ENCODE measurements at regions not wholly inside any gene's neighbourhood (a gene's known extent, or its start where the extent isn't known, plus 50 kb on each side); places are given as distances from the start of the nearest gene placed in this dataset.
A peak's percentile ranks its signal among the peaks of the same experiment; 100 is the strongest.

- Histone ChIP-seq H3K9me2 (replicated peaks; ENCODE audit: low read length) (no peaks in the 10 kb centered on the region), H3K27me3 (ENCODE audit: low read length) (no peaks in the 10 kb centered on the region), H3K36me3 (ENCODE audit: low read depth, low read length) (no peaks in the 10 kb centered on the region), H3F3A (ENCODE audit: low read length, unreplicated experiment) (no peaks in the 10 kb centered on the region), H3K4me3 (ENCODE audit: low read length) (peak overlapping the region; percentile 96), H2AFZ (ENCODE audit: low read length) (peak overlapping the region; percentile 67), H3K9ac (ENCODE audit: low read length) (peak overlapping the region; percentile 97), H3K27ac (ENCODE audit: low read length) (no peak overlapping the region), H3K4me2 (ENCODE audit: low read length) (peak overlapping the region; percentile 97), H3K9me3 (ENCODE audit: low read length) (no peaks in the 10 kb centered on the region), H3K4me1 (ENCODE audit: insufficient read depth, low read length) (peaks cover 5% of the 10 kb centered on the region; the same call in 1 of the 2 replicates), H3K79me2 (ENCODE audit: low read length) (peaks cover 50% of the 10 kb centered on the region), H4K20me1 (ENCODE audit: low read length) (peaks cover 17% of the 10 kb centered on the region; the same call in 1 of the 2 replicates)
- CTCF ChIA-PET = interaction anchor here (0.6 kb wide), 1 partner anchor 254 kb away, joined by 3 read pairs; no protein-coding TSS in a partner anchor
- peak; percentile 88 for ATAC-seq
- POLR2A ChIA-PET (ENCODE audit: unreplicated experiment) = no interaction called here
- DNase-seq = peak; percentile 81
- intact Hi-C loops (cut with micrococcal nuclease) = loop anchor here (5.0 to 10.0 kb wide), 2 partner anchors 83 to 211 kb away; no protein-coding TSS in a partner anchor
- TF ChIP-seq CTCF (conservative IDR thresholded peaks at IDR 0.05; ENCODE audit: low read depth, low read length) = peak; percentile 73
- no peak for TF ChIP-seq EZH2 (IDR thresholded peaks at IDR 0.05; ENCODE audit: low read length, unreplicated experiment)
- no TSS peak for BruUV-seq (replicated peaks)
Observed at GRCh38 chr22:25447686-25448434, 116.6 kb upstream of the GRK3 start.

- no peaks in the 10 kb centered on the region for H3K36me3 ChIP-seq (ENCODE audit: low read depth, low read length)
- intact Hi-C loops (cut with micrococcal nuclease) = loop anchor here (5.0 to 10.0 kb wide), 2 partner anchors 84 to 211 kb away; no protein-coding TSS in a partner anchor
- no peak for TF ChIP-seq EZH2 (IDR thresholded peaks at IDR 0.05; ENCODE audit: low read length, unreplicated experiment)
- no peak for TF ChIP-seq CTCF (conservative IDR thresholded peaks at IDR 0.05; ENCODE audit: low read depth, low read length)
- TF ChIP-seq EZH2phosphoT487 (IDR thresholded peaks at IDR 0.05; ENCODE audit: borderline replicate concordance, low read length) = no peak
- H3K79me2 ChIP-seq (ENCODE audit: low read length) = peaks cover 57% of the 10 kb centered on the region
- BruUV-seq (replicated peaks) = TSS peak; percentile 33
- peak overlapping the region; percentile 97 for H3K4me2 ChIP-seq (ENCODE audit: low read length)
- ChIA-PET POLR2A (ENCODE audit: unreplicated experiment) (no interaction called here), CTCF (interaction anchor here (0.6 kb wide), 1 partner anchor 253 kb away, joined by 3 read pairs; no protein-coding TSS in a partner anchor)
- peak overlapping the region; percentile 67; the same call in 1 of the 2 replicates for H2AFZ ChIP-seq (ENCODE audit: low read length)
- peak; percentile 30; the same call in 1 of the 2 replicates for ATAC-seq
- H3K9me2 ChIP-seq (replicated peaks; ENCODE audit: low read length) = no peaks in the 10 kb centered on the region
- H3K27ac ChIP-seq (ENCODE audit: low read length) = no peak overlapping the region
- peaks cover 5% of the 10 kb centered on the region; the same call in 1 of the 2 replicates for H3K4me1 ChIP-seq (ENCODE audit: insufficient read depth, low read length)
- H4K20me1 ChIP-seq (ENCODE audit: low read length) = peaks cover 17% of the 10 kb centered on the region; the same call in 1 of the 2 replicates
- no peaks in the 10 kb centered on the region for H3F3A ChIP-seq (ENCODE audit: low read length, unreplicated experiment)
- no peaks in the 10 kb centered on the region for H3K9me3 ChIP-seq (ENCODE audit: low read length)
- H3K4me3 ChIP-seq (ENCODE audit: low read length) = peak overlapping the region; percentile 96
- peak overlapping the region; percentile 97 for H3K9ac ChIP-seq (ENCODE audit: low read length)
- peak; percentile 3 for DNase-seq
- no peaks in the 10 kb centered on the region for H3K27me3 ChIP-seq (ENCODE audit: low read length)
Observed at GRCh38 chr22:25448435-25449051, 115.9 kb upstream of the GRK3 start.

Data from PC-3 (cell line).